Vagina (tissue), 2 donors: ENCODE measurements at regions not wholly inside any gene's neighbourhood (a gene's known extent, or its start where the extent isn't known, plus 50 kb on each side); places are given as distances from the start of the nearest gene placed in this dataset.

Experiments
- DNase-seq, 2 donors: peaks; one replicate each; pipeline ENCODE4 v3.0.0-alpha.2; 2017; ENCODE audit errors: extremely low spot score in 2 of 2
- H3K27ac ChIP-seq: fragments of 200-600 bp; sonication (generic); one replicate; pipeline ENCODE4 v1.5.1; 2019
- H3K27me3 ChIP-seq: fragments of 200-600 bp; sonication (generic); one replicate; pipeline ENCODE4 v1.5.1; 2019
- H3K36me3 ChIP-seq, 2 donors: fragments of 200-600 bp; sonication (generic); one replicate each; pipeline ENCODE4 v1.5.1; 2017 to 2019
- H3K4me1 ChIP-seq: fragments of 200-600 bp; sonication (generic); one replicate; pipeline ENCODE4 v1.5.1; 2019
- H3K4me3 ChIP-seq, 2 donors: fragments of 200-600 bp; sonication (generic); 1 replicate in 1 of 2; 2 replicates in 1 of 2; pipeline ENCODE4 v1.5.1; 2016 to 2019
- H3K9me3 ChIP-seq: fragments of 200-600 bp; sonication (generic); one replicate; pipeline ENCODE4 v1.5.1; 2019
- CTCF ChIP-seq, 3 experiments: fragments of 450-650 bp in 2 of 3; fragments of 200-600 bp in 1 of 3; sonication (generic) in 1 of 3; IDR thresholded peaks; one replicate each; pipeline ENCODE4 v1.5.1; 2017 to 2019; ENCODE audit warnings: antibody characterized with exemption in 3 of 3, mild to moderate bottlenecking in 2 of 3, moderate library complexity in 2 of 3
- POLR2A ChIP-seq, 2 donors: fragments of 450-650 bp; IDR thresholded peaks; one replicate each; pipeline ENCODE4 v1.6.1; 2017; ENCODE audit warnings: antibody characterized with exemption in 2 of 2, mild to moderate bottlenecking in 2 of 2, moderate library complexity in 2 of 2
- POLR2AphosphoS5 ChIP-seq, 2 donors: sonication (generic); formaldehyde crosslinking; IDR thresholded peaks; one replicate each; pipeline ENCODE4 v1.9.0; 2017; ENCODE audit warnings: antibody characterized with exemption in 2 of 2, mild to moderate bottlenecking in 2 of 2, low read depth in 1 of 2; ENCODE audit not compliant: insufficient read depth in 1 of 2
- intact Hi-C: fragments of 100-400 bp; cut with DNase I; formaldehyde crosslinking; loops from one replicate; pipeline ENCODE4 v1.15.1; 2023

- H3K9me3 ChIP-seq, result no peaks in the 10 kb centered on the region
- no peak overlapping the region for H3K27ac ChIP-seq
- intact Hi-C loops, result no loop called here
- no peaks in the 10 kb centered on the region for H3K36me3 ChIP-seq
- DNase-seq, result no peak
- no peaks in the 10 kb centered on the region for H3K27me3 ChIP-seq
- no peak for TF ChIP-seq CTCF (IDR thresholded peaks at IDR 0.05)
- TF ChIP-seq POLR2AphosphoS5 (IDR thresholded peaks at IDR 0.05; ENCODE audit: insufficient read depth in 1 of 2, low read depth in 1 of 2), result no peak
- TF ChIP-seq POLR2A (IDR thresholded peaks at IDR 0.05), result no peak
- no peak overlapping the region for H3K4me3 ChIP-seq
- H3K4me1 ChIP-seq, result no peaks in the 10 kb centered on the region
Observed at GRCh38 chr14:38973083-38973700, 129.8 kb downstream of the SEC23A start.

- no peaks in the 10 kb centered on the region for H3K4me1 ChIP-seq
- no peaks in the 10 kb centered on the region for H3K27me3 ChIP-seq
- H3K36me3 ChIP-seq, result no peaks in the 10 kb centered on the region
- no peaks in the 10 kb centered on the region for H3K9me3 ChIP-seq
- intact Hi-C loops, result no loop called here
- no peak for DNase-seq
- TF ChIP-seq POLR2AphosphoS5 (IDR thresholded peaks at IDR 0.05; ENCODE audit: insufficient read depth in 1 of 2, low read depth in 1 of 2), result no peak
- TF ChIP-seq POLR2A (IDR thresholded peaks at IDR 0.05), result no peak
- no peak for TF ChIP-seq CTCF (IDR thresholded peaks at IDR 0.05)
- H3K4me3 ChIP-seq, result no peak overlapping the region
- no peak overlapping the region for H3K27ac ChIP-seq
Observed at GRCh38 chr14:38972511-38972910, 130.5 kb downstream of the SEC23A start.

DNA sequence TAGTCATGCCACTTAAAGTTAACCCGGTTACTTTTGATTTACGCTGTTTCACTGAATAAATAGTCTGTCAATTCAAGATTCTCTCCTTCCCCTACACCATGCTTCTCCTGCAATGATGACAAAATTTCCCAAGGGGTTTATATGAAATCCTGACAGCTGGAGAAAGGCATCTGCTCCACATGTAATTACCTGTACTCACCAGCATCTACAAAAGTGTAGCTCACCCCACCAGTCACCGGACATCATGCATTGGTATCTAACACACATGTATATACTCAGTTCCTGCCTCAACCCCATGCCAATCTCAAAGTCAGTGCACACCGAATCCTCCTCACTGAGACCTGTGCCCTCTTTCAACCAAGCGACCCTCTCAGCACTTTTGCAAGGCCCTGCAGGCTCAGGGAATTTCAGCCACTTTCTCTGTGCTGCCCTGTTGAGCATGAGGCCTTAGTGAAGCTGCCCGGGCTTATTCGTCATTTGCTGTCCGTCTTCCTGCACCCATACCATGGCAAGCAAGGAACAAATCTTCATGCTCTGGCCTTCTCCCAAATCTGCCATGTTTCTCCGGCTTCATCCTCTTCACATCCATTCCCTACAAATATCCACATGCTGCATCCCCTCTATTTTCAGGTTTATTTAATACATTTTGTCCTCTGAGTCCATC, 131.6 kb downstream of the SEC23A start:
- H3K4me1 ChIP-seq, result no peaks in the 10 kb centered on the region

DNA sequence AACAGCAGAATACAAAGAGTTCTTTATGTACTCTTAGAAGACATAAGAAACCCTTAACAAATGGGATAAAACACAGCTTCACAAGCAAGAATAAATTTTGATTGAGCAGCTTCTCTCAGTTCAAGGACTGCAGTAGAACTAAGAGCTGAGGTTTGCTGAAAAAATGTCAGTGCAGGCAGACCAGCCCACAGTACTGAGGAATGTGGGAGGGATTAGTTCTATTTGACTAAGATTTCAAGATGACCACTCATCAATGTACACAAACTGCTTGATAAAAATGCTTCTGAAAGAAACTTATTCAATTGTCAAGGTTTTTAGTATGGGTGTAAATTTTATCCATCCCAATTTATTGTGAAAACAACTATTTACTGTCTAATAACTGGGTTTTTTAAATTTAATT, 138.4 kb downstream of the SEC23A start:
- no peak for TF ChIP-seq CTCF (IDR thresholded peaks at IDR 0.05)
- no peak for TF ChIP-seq POLR2A (IDR thresholded peaks at IDR 0.05)
- no peak for TF ChIP-seq POLR2AphosphoS5 (IDR thresholded peaks at IDR 0.05; ENCODE audit: insufficient read depth in 1 of 2, low read depth in 1 of 2)
- Histone ChIP-seq H3K36me3 (no peaks in the 10 kb centered on the region), H3K27me3 (no peaks in the 10 kb centered on the region), H3K27ac (no peak overlapping the region), H3K4me1 (no peaks in the 10 kb centered on the region), H3K4me3 (no peak overlapping the region), H3K9me3 (no peaks in the 10 kb centered on the region)
- intact Hi-C loops, result no loop called here
- DNase-seq, result no peak

More for the DNA sequence above, 131.6 kb downstream of the SEC23A start:
- DNase-seq, result no peak
- Histone ChIP-seq H3K4me3 (no peak overlapping the region), H3K36me3 (no peaks in the 10 kb centered on the region), H3K27me3 (no peaks in the 10 kb centered on the region), H3K27ac (no peak overlapping the region), H3K9me3 (no peaks in the 10 kb centered on the region)
- TF ChIP-seq CTCF (IDR thresholded peaks at IDR 0.05) (no peak), POLR2AphosphoS5 (IDR thresholded peaks at IDR 0.05; ENCODE audit: insufficient read depth in 1 of 2, low read depth in 1 of 2) (no peak), POLR2A (IDR thresholded peaks at IDR 0.05) (no peak)
- intact Hi-C loops, result no loop called here

DNA sequence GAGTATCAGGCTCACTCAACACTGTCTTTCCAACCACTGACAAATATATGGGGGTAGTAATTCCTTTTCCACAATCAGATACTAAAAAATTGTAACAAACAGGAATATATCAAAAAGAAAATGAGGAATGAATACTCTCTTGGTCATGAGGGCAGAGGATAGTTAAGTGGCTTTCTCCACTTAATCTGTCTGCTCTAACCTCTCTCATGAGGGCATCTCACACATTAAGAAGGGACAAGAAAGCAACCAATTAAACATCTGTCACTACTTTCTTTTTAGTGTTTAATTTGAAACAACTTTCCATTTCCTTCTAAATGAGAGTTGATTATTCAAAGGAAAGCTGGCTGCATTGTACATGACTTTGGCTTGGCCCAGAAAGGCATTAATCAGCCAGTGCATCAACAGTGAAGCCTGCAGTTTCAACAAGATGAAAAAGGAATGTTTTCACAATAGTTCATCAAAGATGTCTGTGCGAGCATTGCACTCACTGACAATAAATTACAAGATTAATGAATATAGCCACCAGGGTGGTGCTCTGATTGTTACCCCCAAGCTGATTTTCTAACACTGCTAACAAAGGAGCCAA, 142.0 kb downstream of the SEC23A start:
- H3K4me3 ChIP-seq, result no peak overlapping the region
- no peaks in the 10 kb centered on the region for H3K9me3 ChIP-seq
- H3K27ac ChIP-seq, result no peak overlapping the region
- H3K4me1 ChIP-seq, result no peaks in the 10 kb centered on the region
- H3K36me3 ChIP-seq, result no peaks in the 10 kb centered on the region
- H3K27me3 ChIP-seq, result no peaks in the 10 kb centered on the region
- TF ChIP-seq POLR2A (IDR thresholded peaks at IDR 0.05) (no peak), CTCF (IDR thresholded peaks at IDR 0.05) (no peak), POLR2AphosphoS5 (IDR thresholded peaks at IDR 0.05; ENCODE audit: insufficient read depth in 1 of 2, low read depth in 1 of 2) (no peak)
- no peak for DNase-seq
- intact Hi-C loops, result no loop called here
